Hematopoietic multipotent progenitor cell treated with erythropoietin and hydrocortisone succinate and interleukin-3 and kit ligand, for 4 days (in vitro differentiated cells): ENCODE measurements at regions not wholly inside any gene's neighbourhood (a gene's known extent, or its start where the extent isn't known, plus 50 kb on each side); places are given as distances from the start of the nearest gene placed in this dataset.

Experiments
- DNase-seq: peaks from one replicate; pipeline ENCODE4 v3.0.0-alpha.2; 2015

DNA sequence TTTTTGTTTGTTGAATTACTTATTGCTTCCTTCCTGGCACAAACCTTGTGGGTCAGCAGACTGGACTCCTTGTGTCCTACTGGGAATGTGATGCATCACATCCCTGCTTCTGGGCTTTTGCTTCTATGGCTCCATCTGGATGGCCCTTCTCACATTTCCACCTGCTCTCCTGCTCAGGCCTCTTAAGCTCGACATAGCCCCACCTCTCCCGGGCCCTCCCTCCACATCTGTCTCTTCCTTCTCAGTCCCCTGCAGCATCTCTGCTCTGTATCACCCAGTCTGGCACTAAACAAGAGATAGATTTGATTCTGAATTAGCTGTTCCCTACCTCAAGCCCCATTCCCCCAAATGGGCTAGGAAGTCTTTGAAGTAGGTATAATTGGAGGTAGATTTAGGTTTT lies 356.8 kb downstream of the DHX35 start:
- DNase-seq: no peak

DNA sequence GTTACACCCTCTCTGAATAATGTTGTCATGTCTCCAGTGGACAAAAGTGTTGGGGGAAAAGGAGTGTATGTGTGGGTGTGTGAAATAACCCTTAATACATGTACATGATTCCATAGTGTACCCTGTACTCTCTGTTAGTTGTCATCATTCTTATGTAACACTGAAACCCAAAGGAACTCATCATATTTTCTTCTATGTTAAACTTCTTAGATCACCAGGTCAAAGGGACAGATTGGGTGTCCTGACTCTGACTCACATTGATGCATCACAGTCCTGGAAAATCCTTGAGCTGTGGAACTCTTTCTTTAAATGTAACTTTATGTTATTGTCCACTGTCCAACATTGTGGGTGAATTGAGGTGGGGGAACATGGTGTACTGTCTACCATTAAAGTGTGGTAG lies 350.5 kb downstream of the DHX35 start:
- DNase-seq: no peak

DNA sequence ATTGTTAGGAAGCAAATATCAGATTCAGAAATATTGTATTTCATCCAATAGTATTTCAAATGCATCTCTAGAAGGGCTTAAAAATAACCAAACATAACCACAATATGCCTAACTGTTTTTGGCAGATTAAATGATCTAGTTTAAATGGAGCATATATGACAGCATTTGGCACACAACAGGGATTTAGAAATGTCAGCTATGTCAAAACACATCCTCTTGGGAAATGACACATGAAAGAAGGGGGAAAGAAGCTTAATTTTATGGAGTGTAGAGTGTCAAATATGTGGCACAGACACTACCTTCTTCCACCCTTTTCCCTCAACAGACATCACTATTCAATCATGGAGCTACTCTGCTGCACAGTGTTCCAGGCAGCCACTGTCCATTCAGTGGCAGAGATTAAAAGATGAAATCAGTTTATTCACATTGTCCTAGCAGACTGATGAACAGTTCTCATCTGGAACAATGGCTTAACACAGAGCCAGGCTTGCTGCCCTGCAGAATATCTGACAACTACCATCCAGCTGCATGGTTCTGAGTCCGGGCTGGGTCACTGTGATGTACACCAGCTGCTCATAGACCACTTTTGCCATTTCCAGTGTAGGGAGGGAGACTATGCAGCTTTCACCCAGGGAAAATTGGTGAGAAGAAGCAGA lies 349.8 kb downstream of the DHX35 start:
- DNase-seq: no peak

DNA sequence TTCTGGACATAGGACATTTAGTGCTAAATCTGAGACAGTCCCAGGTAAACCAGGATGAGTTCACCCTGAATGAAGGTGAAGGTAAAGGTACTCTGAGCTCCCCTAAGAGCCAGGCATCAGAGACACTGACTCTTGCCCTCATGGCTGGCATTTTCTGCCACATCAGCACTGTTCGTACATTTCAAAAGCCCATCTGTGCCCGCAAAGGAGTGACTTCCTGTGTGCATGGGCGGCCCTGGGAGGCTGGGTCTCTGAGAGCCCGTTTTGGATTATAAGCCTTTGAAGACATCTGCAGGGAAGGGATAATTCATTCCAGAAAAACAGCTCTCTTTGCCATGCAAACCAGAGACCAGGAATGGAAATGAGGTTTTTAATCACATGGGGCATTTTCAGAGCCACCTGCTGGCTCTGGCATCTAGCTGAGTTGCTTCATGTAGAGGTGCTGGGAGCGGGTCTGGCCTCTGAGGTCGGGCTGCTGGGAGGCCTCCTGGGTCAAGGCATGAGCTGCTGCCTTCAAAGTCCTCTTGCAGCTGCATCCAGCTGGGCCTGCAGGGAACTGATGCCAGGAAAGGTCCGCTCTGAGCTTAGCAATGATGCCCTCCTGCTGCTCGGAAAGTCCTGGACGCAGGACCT lies 348.3 kb downstream of the DHX35 start:
- DNase-seq: no peak

DNA sequence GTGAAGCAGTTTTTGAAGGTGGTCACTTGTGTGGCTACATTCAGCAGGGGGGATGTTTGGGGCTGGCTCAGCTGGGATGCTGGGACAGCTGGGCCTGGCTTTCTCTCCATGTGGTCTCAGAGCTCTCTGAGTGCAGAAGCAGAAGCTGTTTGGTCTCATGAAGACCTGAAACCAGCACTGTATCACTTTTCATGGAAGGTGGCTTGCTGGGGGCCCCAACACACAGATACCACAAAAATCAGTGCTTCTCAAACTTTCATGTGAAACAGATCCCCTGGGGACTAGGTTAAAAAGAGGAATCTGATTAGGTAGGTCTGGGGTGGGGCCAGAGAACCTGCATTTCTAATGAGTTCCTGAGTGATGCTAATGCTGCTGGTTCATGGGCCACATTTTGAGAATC lies 347.3 kb downstream of the DHX35 start:
- no peak for DNase-seq

DNA sequence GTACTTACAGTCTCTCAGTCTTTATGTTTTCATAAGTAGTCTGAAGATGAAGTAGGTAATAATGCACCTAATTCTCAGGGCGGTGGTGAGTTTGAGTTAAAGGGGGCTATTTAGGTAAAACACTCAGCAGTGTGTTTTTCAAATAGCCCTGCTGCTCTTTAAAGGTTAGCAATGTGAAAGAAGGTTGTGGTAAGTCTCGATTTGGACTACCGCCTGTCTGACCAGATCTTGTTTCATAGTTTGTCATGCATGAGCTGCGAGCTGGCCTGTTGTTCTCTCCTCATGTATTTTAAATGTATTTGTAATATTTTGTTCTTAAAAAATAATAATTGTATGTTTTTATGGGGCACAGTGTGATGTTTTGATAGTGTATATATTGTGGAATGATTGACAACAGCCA lies 340.2 kb downstream of the DHX35 start:
- DNase-seq: no peak

DNA sequence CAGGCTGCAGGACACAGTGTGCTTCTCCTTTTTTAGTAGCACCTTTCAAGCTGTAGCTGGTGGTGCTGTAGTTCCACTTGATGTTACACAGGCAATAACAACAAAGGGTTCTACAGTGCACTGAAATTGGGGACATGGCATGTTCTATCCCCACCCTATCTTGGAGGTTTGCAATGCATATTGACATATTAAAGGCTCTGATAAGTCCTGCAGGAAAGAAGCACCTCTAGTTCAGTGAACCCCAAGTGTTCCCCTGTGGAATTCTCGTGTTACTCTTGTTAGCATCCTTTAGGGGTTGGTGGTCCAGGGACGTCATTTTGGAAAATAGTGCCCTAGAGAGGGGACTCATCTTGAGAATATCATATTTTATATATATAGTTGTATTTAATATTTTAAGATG lies 337.6 kb downstream of the DHX35 start:
- no peak for DNase-seq

DNA sequence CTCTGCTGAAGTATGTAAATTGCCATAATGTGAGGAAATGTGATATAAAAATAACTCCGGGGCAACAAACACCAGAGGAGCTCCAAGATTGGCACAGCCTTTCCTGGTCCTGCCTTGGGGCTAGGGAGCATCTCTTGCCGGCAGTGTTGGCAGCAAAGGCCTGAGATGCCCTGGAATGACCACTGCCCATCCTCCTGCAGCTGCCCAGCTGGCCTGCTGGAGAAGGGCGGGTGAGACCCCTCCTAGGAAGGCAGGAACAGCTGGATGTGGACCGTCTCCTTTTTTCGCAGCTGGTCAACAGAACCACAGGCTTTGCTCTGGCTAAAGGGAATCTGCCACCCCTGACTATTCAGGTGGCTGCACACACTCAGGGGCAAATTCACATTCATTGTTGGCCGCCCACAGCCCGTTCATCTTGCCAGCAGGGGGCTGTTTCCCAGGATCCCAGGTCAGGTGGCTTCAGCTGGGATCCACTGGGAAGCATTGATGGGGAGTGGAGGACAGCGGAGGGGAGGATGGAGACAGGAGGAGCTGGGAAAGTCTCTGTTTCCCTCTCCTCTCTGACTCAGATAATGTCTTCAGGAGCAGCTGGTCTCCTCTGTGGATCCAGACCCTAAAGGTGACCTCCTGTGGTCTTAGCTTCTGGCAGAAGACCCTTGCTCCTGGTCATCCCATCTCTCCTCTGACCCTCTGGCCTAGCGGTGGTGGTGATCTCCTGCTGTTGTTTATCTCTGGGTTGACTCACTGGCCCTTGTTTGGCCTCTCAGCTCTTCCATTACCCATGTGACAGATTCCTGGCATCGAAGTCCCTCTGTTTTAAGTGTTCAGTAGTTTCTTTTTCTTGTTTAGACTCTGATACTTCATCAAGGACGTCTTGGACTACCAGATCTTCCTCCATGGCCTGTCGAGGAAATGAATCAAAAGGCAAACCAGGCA lies 336.7 kb downstream of the DHX35 start:
- no peak for DNase-seq

DNA sequence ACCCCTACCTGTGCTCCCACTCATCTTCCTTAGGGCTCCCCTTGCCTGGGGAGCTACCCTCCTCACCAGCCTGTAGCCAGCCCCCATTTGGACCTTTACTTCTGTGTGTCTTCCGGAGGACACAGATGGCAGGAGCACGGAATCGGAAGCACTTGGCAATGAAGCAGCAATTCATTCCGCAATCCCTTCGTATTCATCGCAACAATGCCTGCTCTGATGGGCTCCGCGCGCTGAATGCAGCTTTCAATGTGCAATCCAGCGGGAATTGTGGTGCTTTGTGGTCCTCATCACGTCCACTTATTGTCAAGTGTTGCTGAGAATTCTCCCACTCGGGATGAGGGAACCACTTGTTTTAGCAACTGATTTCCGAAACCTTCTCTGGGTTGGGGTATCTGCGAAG lies 336.0 kb downstream of the DHX35 start:
- no peak for DNase-seq

DNA sequence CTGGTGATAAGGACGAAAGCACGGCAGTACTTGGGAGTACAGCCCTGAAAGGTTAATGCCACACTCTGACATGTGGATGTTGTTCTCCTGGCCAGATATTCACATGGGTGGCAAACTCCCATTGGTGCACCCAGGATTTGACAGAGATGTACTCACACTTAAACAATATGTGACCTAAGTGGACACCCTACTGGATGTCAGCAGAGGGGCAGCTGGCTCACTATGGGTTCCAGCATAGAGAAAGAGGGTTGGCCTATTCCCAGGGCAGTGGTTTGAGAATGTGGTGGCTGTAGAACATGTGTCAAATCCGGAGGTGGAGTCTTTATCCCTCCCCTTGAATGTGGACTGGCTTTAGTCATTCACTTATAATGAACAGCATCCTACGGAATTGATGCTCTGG lies 333.2 kb downstream of the DHX35 start:
- no peak for DNase-seq

DNA sequence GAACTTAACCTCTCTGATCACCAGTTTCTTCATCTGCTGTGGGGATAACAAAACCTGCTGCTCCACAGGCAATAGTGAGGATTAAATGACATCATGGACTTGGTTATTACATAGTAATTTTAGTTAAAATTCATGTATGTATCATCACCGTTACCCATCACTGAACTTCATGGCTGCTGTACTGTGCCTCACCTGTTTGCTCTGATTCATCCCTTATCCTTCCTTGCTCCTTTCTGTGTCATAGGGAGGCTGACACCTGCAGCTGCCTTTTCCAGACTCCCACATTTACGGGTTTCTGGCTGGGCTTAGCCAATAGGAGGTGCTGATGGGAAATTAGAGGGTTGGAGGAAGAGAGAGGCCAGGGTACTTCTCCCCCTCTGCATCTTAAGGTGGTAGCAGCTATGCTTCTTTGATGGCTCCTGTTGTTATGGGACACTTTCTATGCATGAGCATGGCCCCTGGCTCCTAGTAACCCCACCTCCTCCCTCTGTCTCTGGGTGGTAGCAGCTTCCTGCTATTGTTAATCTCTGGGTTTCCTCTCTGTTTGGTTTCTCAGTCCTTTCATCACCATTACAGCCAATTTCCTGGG lies 332.1 kb downstream of the DHX35 start:
- DNase-seq: no peak

DNA sequence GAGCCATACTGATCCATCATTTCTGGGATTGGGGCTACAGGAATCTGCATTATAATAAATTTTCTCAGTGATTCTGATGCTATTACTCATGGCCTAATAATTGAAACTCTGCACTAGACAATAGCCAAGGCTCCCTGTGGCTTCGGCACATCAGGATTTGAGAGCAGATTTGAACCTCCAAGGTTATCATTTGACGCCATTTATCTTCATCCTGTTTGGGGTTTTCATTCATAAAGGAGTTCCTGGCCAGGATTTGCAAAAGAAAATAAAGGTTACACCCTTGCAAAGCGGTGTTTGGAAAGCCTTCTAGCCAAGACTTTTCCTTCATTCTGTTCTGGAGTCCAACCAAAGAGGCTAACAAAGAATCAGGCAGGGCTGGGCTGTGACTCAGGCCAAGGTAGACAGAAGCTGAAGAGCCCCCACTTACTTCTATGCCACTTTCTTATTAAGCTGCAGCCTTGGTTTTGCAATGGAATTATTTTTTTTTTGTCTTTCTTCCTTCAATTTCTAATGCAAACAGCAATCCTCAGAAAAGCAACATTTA lies 330.1 kb downstream of the DHX35 start:
- no peak for DNase-seq

DNA sequence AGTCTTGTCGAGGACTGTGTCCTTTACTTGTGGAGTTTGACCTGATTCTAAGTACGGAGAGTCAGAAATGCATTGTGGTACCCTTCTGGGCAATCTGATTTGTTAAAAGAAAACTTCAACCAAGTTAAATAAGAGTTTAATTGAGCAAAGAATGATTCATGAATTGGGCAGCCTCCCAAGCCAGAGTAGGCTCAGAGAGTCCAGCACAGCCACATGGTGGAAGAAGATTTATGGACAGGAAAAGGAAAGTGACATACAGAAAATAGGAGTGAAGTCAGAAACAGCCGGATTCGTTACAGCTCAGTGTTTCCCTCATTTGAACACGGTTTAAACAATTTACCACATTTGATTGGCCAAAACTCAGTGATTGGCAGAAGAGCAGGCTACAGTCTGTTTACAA lies 329.2 kb downstream of the DHX35 start:
- DNase-seq: no peak

DNA sequence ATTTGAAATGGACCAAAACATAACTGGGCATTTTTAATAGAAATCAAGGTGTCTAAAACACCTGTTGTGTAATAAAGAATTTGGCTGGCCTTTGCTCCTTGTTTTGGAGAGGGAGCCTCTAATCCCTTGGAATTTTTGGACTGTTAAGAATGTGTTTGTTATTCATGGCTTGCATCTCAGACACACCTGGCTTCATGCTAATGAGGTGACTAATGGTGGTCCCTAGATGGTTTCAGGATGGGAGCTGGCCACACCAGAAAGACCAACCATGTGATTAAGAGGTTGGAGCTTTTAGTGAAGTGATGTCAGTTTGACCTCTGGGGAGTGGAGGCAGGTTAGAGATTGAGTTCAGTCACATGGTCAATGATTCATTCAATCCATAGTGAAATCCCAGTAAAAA lies 328.4 kb downstream of the DHX35 start:
- no peak for DNase-seq

DNA sequence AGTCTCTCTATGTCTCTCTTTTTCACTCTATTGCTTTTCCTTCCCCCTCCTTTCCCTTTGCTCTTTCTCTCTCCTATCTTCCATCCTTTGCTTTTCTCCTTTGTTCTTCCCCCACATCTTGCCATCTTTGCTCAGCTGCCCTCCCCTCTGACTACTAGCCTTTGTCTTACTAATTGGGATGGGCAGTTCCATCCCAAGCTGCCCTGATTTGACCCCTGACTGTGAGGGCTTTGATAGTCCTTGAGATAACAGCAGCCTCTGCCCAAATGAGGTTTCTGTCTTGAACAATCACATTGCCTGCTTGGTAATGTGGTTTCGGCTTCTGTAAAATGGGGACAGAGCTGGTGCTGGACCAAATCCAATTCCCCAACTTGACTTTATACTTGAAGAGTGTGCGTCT lies 327.7 kb downstream of the DHX35 start:
- no peak for DNase-seq

DNA sequence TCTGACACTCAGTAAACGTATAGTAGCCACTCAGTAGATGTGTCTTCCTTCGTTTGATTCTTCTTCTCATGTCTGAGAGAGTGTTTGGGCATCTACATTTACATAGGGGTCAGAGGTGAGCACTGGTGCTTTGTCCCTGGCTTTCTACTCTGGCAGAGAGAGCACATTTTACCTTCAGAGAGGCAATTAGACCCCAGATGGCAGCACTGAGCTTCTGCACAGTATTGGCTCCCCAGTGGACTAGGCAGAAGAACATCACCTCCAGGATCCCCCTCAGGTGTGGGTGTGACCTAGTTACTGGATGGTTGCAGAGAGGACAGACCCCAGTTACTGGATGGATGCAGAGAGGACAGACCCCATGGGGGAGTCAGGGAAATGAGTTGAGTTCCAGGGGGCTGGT lies 327.2 kb downstream of the DHX35 start:
- peak; percentile 4 for DNase-seq

DNA sequence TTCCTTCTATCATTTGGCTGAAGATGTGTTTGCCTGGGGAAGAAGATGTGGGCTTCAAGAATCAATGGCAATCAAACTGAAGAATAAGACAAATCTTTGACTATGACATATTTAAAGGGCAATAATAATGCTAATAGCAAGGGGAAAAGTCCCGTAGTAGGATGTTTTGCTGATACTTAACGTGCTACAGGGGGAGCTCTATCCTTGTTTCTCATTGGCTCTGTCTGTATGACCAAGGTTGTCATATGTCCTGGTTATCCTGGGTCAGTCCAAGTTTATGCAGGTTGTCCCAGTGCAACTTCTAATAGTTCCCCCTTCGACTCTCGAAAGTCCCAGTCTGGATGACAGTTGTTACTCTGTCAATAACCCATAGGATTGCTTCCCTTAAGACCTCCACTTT lies 321.3 kb downstream of the DHX35 start:
- no peak for DNase-seq

DNA sequence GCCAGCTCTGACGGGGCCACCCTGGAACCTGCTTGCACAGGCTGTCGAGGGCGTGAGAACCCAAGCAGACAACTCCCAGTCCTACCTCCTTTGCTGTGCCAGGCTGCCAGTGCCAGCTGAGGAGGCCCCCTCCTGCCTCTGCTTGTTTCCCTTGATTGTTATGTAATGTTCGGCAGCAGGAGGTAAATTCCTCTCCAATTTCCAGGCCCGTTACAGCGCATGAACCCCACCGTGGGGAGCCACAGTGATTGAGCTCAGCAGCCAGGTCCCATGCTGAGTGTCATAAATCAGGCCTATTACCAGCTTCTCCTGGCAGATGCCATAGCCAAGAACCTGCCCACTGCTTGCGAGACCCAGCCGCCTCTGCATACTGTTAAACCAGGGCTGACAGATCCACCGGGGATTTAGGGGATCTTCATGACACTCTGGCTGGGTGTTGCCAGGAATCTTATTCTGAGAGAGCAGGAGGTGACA lies 320.5 kb downstream of the DHX35 start:
- DNase-seq: no peak

DNA sequence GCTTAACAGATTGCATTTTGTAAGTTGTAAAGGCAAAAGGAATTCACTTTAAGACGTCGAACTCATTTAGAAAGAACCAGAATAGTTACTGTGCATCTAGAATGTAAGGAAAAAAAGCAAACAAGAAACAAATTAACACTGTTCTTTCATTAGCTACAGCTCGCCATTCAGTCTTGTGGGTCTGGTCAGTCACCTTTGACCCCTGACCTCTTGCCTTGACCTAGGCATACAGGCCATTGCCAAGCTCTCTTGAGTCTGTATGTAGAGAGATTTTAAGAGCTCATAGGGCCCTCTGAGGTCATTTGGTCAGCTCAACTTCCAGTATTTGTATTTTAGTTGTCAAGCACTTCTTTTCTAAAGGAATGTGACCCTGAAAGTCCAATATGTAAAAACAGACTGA lies 318.7 kb downstream of the DHX35 start:
- no peak for DNase-seq

DNA sequence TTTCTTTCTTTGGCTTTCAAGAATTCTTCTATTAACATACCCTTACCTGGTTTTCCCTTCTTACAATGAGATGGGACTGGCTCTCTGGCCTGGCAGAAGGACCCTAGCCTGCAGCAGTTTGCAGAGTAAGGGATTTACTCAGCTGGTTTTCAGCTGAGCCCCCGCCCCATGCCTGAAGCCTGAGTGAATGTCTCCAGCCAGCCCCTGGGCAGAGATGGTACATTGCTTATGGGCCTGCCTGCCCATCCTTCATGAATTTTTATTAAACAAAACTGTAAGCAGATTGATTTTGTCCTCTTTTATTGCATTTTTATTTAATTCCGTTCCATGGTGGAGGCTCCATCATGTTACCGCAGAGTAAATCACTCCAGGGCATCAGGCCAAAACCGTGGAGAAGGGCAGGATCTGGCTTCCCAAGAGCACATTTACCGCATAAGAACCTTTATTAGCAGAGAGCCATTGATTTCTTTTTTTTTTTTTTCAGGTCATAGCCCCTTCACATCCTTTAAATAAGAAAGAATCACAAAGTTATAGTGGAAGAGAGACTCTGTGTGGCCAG lies 316.2 kb downstream of the DHX35 start:
- no peak for DNase-seq

DNA sequence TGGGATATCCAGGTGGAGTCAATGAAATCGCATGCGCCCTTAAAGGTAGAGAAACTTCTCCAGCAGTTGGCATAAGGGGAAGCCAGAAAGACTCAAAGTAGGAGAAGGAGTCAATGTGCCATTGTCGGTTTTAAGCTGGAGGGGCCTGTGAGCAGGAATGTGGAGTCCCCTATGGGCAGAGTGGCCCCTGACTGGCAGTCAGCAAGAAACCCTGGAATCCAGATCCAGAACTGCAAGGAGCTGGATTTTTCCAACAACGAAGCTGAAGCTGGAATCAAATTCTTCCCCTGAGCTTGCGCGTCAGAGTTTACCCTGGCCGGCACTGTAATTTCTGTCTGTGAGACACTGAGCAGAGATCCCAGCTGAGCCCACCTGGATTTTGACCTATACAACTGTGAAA lies 315.0 kb downstream of the DHX35 start:
- DNase-seq: no peak

DNA sequence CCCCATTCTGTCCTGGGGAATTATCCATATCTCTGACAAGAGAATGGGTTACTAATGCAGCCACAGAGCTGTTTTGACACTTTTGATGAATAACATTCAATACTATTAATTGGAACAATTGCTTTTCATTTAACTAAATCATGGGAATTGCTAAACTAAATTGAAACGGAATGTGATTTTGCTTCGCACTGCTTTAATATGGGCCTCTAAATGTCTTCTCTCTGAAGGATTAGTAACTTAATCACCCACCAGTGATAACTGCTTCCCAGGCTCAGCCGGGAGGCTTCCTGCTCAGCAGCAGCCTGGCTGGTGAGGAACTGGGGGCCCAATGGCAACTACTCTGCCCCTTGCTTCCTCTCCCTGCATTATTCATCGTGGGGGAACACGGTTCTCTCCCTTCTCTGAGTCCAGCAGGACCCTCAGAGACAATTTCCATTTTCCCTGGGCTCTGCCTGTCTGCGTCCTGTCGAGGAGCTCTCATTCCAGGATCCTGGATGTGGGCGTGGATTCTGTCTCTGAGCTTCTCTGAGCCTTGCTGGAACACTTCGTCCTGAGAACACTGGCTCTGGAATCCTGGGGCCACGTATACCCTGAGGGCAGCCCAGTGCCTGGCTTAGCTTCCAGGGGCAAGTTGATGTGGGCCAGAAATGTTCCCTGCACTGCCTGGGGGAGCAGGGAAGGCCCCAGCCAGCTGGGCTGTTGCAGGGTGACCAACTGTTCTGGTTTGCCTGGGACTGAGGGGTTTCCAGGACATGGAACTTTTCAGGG lies 308.9 kb downstream of the DHX35 start:
- DNase-seq: no peak
